Thoracic aorta (tissue), 2 donors: ENCODE measurements at regions not wholly inside any gene's neighbourhood (a gene's known extent, or its start where the extent isn't known, plus 50 kb on each side); places are given as distances from the start of the nearest gene placed in this dataset.

Experiments used
- ATAC-seq: fragments of 150-250 bp; one replicate; pipeline ENCODE4 v1.8.0; 2017; ENCODE audit warnings: low read depth; ENCODE audit not compliant: insufficient number of reproducible peaks, low FRiP score
- DNase-seq: peaks from one replicate; pipeline ENCODE4 v3.0.0-alpha.2; 2020; ENCODE audit warnings: low spot score
- H3K27ac ChIP-seq, 2 donors: fragments of 200-600 bp; sonication (generic); 1 replicate in 1 of 2; 2 replicates in 1 of 2; pipeline ENCODE4 v1.5.1; 2016; ENCODE audit warnings: mild to moderate bottlenecking in 2 of 2, moderate library complexity in 2 of 2
- H3K27me3 ChIP-seq: fragments of 200-600 bp; sonication (generic); replicated peaks from 2 replicates; pipeline ENCODE4 v1.6.0; 2016; ENCODE audit warnings: mild to moderate bottlenecking; ENCODE audit not compliant: insufficient read depth
- H3K36me3 ChIP-seq: fragments of 200-600 bp; sonication (generic); one replicate; pipeline ENCODE4 v1.5.1; 2016
- H3K4me1 ChIP-seq, 2 donors: fragments of 200-600 bp; sonication (generic); 1 replicate in 1 of 2; 2 replicates in 1 of 2; pipeline versions ENCODE4 v1.5.1 to v1.6.0; 2016; ENCODE audit warnings: low read depth in 2 of 2, mild to moderate bottlenecking in 1 of 2; ENCODE audit not compliant: control insufficient read depth in 1 of 2
- H3K4me3 ChIP-seq: fragments of 200-600 bp; sonication (generic); 2 replicates; pipeline ENCODE4 v1.5.1; 2016; ENCODE audit warnings: mild to moderate bottlenecking
- H3K9me3 ChIP-seq: fragments of 200-600 bp; sonication (generic); 2 replicates; pipeline ENCODE4 v1.5.1; 2016
- CTCF ChIP-seq: fragments of 200-600 bp; sonication (generic); IDR thresholded peaks from one replicate; pipeline ENCODE4 v1.5.1; 2019; ENCODE audit warnings: antibody characterized with exemption

GRCh38 chr3:159221335-159221734, 419.5 kb downstream of the MFSD1 start:
- no peak for ATAC-seq
- Histone ChIP-seq H3K4me3 (no peak overlapping the region), H3K4me1 (no peaks in the 10 kb centered on the region), H3K27ac (no peak overlapping the region), H3K36me3 (no peaks in the 10 kb centered on the region), H3K9me3 (no peaks in the 10 kb centered on the region), H3K27me3 (no peaks in the 10 kb centered on the region)
- no peak for TF ChIP-seq CTCF
- DNase-seq: no peak

GRCh38 chr3:159229116-159229680, 427.3 kb downstream of the MFSD1 start:
- H3K9me3 ChIP-seq: no peaks in the 10 kb centered on the region

GRCh38 chr3:159232966-159233365, 431.1 kb downstream of the MFSD1 start:
- no peak for TF ChIP-seq CTCF
- no peak for DNase-seq

More at GRCh38 chr3:159229116-159229680, 427.3 kb downstream of the MFSD1 start:
- no peaks in the 10 kb centered on the region for H3K4me1 ChIP-seq
- no peak overlapping the region for H3K4me3 ChIP-seq
- DNase-seq (no peak), ATAC-seq (no peak)
- no peak overlapping the region for H3K27ac ChIP-seq
- H3K27me3 ChIP-seq: no peaks in the 10 kb centered on the region
- no peak for TF ChIP-seq CTCF
- H3K36me3 ChIP-seq: no peaks in the 10 kb centered on the region

GRCh38 chr3:159233734-159234133, 431.9 kb downstream of the MFSD1 start:
- ATAC-seq (no peak), DNase-seq (no peak)
- Histone ChIP-seq H3K27ac (no peak overlapping the region), H3K27me3 (no peaks in the 10 kb centered on the region), H3K4me3 (no peak overlapping the region), H3K4me1 (no peaks in the 10 kb centered on the region), H3K36me3 (no peaks in the 10 kb centered on the region), H3K9me3 (no peaks in the 10 kb centered on the region)
- TF ChIP-seq CTCF: no peak

More at GRCh38 chr3:159232966-159233365, 431.1 kb downstream of the MFSD1 start:
- Histone ChIP-seq H3K9me3 (no peaks in the 10 kb centered on the region), H3K4me3 (no peak overlapping the region), H3K36me3 (no peaks in the 10 kb centered on the region), H3K4me1 (no peaks in the 10 kb centered on the region), H3K27ac (no peak overlapping the region), H3K27me3 (no peaks in the 10 kb centered on the region)
- no peak for ATAC-seq

- Histone ChIP-seq H3K27me3 (no peaks in the 10 kb centered on the region), H3K4me3 (no peak overlapping the region), H3K9me3 (no peaks in the 10 kb centered on the region), H3K27ac (no peak overlapping the region), H3K4me1 (no peaks in the 10 kb centered on the region), H3K36me3 (no peaks in the 10 kb centered on the region)
- no peak for TF ChIP-seq CTCF
- no peak for DNase-seq
- ATAC-seq: no peak
Measured at GRCh38 chr3:159234306-159234705, 432.5 kb downstream of the MFSD1 start.
